Large intestine (tissue), 3 donors: ENCODE measurements at regions not wholly inside any gene's neighbourhood (a gene's known extent, or its start where the extent isn't known, plus 50 kb on each side); places are given as distances from the start of the nearest gene placed in this dataset.

Source experiments
- DNase-seq, 2 donors: peaks; one replicate each; pipeline versions ENCODE4 v3.0.0 to v3.0.0-alpha.2; 2013
- H3K27ac ChIP-seq: one replicate; pipeline ENCODE4 v1.5.1; 2013; ENCODE audit warnings: low read length
- H3K27me3 ChIP-seq: 2 replicates; pipeline ENCODE4 v1.6.1; 2013; ENCODE audit warnings: low read length; ENCODE audit not compliant: control insufficient read depth, insufficient read depth
- H3K36me3 ChIP-seq: 2 replicates; pipeline ENCODE4 v1.6.1; 2013; ENCODE audit warnings: low read length; ENCODE audit not compliant: control insufficient read depth, insufficient read depth
- H3K4me1 ChIP-seq: one replicate; pipeline ENCODE4 v1.6.1; 2013; ENCODE audit warnings: low read length; ENCODE audit not compliant: control insufficient read depth, insufficient read depth
- H3K4me3 ChIP-seq: one replicate; pipeline ENCODE4 v1.5.1; 2013; ENCODE audit warnings: low read length
- H3K9me3 ChIP-seq: one replicate; pipeline ENCODE4 v1.6.1; 2013; ENCODE audit warnings: mild to moderate bottlenecking, low read depth, low read length, moderate library complexity; ENCODE audit not compliant: control insufficient read depth
- WGBS: methylation state at CpG from one replicate; pipeline ENCODE4 v1.1.5; 2013; ENCODE audit warnings: low lambda C conversion rate; ENCODE audit not compliant: insufficient coverage; 5-methylcytosine and 5-hydroxymethylcytosine counted together

- peaks cover 8% of the 10 kb centered on the region for H3K4me1 ChIP-seq
- H3K36me3 ChIP-seq: no peaks in the 10 kb centered on the region
- no peaks in the 10 kb centered on the region for H3K9me3 ChIP-seq
- 100% methylated on average over 3 of the region's 8 CpGs for WGBS
- H3K27ac ChIP-seq: no peak overlapping the region
- no peaks in the 10 kb centered on the region for H3K27me3 ChIP-seq
- H3K4me3 ChIP-seq: no peak overlapping the region
- DNase-seq: no peak
These were observed 599.8 kb upstream of the MGMT start for GRCh38 chr10:128867210-128867609.

GRCh38 chr10:128867819-128868218 is 599.2 kb upstream of the MGMT start:
- Histone ChIP-seq H3K27ac (no peak overlapping the region), H3K4me1 (peaks cover 8% of the 10 kb centered on the region), H3K9me3 (no peaks in the 10 kb centered on the region), H3K36me3 (no peaks in the 10 kb centered on the region), H3K4me3 (no peak overlapping the region), H3K27me3 (no peaks in the 10 kb centered on the region)
- no peak for DNase-seq
- 100% methylated on average over 1 of the region's 8 CpGs for WGBS

- Histone ChIP-seq H3K4me3 (no peak overlapping the region), H3K4me1 (peaks cover 8% of the 10 kb centered on the region), H3K36me3 (no peaks in the 10 kb centered on the region), H3K9me3 (no peaks in the 10 kb centered on the region), H3K27me3 (no peaks in the 10 kb centered on the region), H3K27ac (no peak overlapping the region)
- no peak for DNase-seq
- WGBS: 100% methylated on average over 3 of the region's 3 CpGs
These were observed 598.6 kb upstream of the MGMT start for GRCh38 chr10:128868481-128868880.

- no peak overlapping the region for H3K27ac ChIP-seq
- H3K4me1 ChIP-seq: peaks cover 8% of the 10 kb centered on the region
- no peaks in the 10 kb centered on the region for H3K27me3 ChIP-seq
- no peaks in the 10 kb centered on the region for H3K36me3 ChIP-seq
- 100% methylated on average over 1 of the region's 15 CpGs for WGBS
- H3K9me3 ChIP-seq: no peaks in the 10 kb centered on the region
- H3K4me3 ChIP-seq: no peak overlapping the region
- no peak for DNase-seq
These were observed 597.8 kb upstream of the MGMT start for GRCh38 chr10:128869101-128869749.

GRCh38 chr10:128870830-128871597 is 596.0 kb upstream of the MGMT start:
- no peaks in the 10 kb centered on the region for H3K27me3 ChIP-seq
- no peaks in the 10 kb centered on the region for H3K36me3 ChIP-seq
- H3K9me3 ChIP-seq: no peaks in the 10 kb centered on the region
- WGBS: no CpG with 5 or more reads among the region's 11 CpGs
- no peak for DNase-seq
- no peak overlapping the region for H3K27ac ChIP-seq
- H3K4me3 ChIP-seq: no peak overlapping the region
- peaks cover 3% of the 10 kb centered on the region for H3K4me1 ChIP-seq

- WGBS: 100% methylated on average over 1 of the region's 14 CpGs
These were observed 595.3 kb upstream of the MGMT start for GRCh38 chr10:128871671-128872231.

GRCh38 chr10:128873411-128874054 is 593.5 kb upstream of the MGMT start:
- H3K4me3 ChIP-seq: no peak overlapping the region
- no peak overlapping the region for H3K27ac ChIP-seq
- no peaks in the 10 kb centered on the region for H3K36me3 ChIP-seq
- DNase-seq: no peak
- no peaks in the 10 kb centered on the region for H3K27me3 ChIP-seq
- 93% methylated on average over 2 of the region's 6 CpGs for WGBS
- no peaks in the 10 kb centered on the region for H3K9me3 ChIP-seq
- no peaks in the 10 kb centered on the region for H3K4me1 ChIP-seq

More at GRCh38 chr10:128871671-128872231, 595.3 kb upstream of the MGMT start:
- H3K4me3 ChIP-seq: no peak overlapping the region
- no peak overlapping the region for H3K27ac ChIP-seq
- H3K9me3 ChIP-seq: no peaks in the 10 kb centered on the region
- H3K36me3 ChIP-seq: no peaks in the 10 kb centered on the region
- no peaks in the 10 kb centered on the region for H3K4me1 ChIP-seq
- no peaks in the 10 kb centered on the region for H3K27me3 ChIP-seq
- DNase-seq: no peak

- Histone ChIP-seq H3K27me3 (no peaks in the 10 kb centered on the region), H3K4me3 (no peak overlapping the region), H3K9me3 (no peaks in the 10 kb centered on the region), H3K27ac (no peak overlapping the region), H3K36me3 (no peaks in the 10 kb centered on the region), H3K4me1 (no peaks in the 10 kb centered on the region)
- DNase-seq: no peak
- WGBS: 92% methylated on average over 3 of the region's 3 CpGs
These were observed 592.7 kb upstream of the MGMT start for GRCh38 chr10:128874331-128874730.

- Histone ChIP-seq H3K4me3 (no peak overlapping the region), H3K4me1 (no peaks in the 10 kb centered on the region), H3K9me3 (no peaks in the 10 kb centered on the region), H3K27me3 (peaks cover 2% of the 10 kb centered on the region), H3K36me3 (no peaks in the 10 kb centered on the region), H3K27ac (no peak overlapping the region)
- 86% methylated on average over 2 of the region's 8 CpGs for WGBS
- no peak for DNase-seq
These were observed 591.9 kb upstream of the MGMT start for GRCh38 chr10:128875030-128875744.
